ENCODE measurements at regions not wholly inside any gene's neighbourhood (a gene's known extent, or its start where the extent isn't known, plus 50 kb on each side); places are given as distances from the start of the nearest gene placed in this dataset.

GRCh38 chr2:128437204-128437565 is 118.5 kb upstream of the HS6ST1 start:
- no peak for DNase-seq (ENCODE audit: low read depth in 3 of 3)

- DNase-seq (ENCODE audit: low read depth in 3 of 3): no peak
These were observed 119.4 kb upstream of the HS6ST1 start for GRCh38 chr2:128438091-128438490.

GRCh38 chr2:128438586-128438985 is 119.9 kb upstream of the HS6ST1 start:
- no peak for DNase-seq (ENCODE audit: low read depth in 3 of 3)

GRCh38 chr2:128439031-128439790 is 120.5 kb upstream of the HS6ST1 start:
- DNase-seq (ENCODE audit: low read depth in 3 of 3): no peak

GRCh38 chr2:128439791-128440665 is 121.4 kb upstream of the HS6ST1 start:
- no peak for DNase-seq (ENCODE audit: low read depth in 3 of 3)

- DNase-seq (ENCODE audit: low read depth in 3 of 3): no peak
These were observed 122.1 kb upstream of the HS6ST1 start for GRCh38 chr2:128440666-128441340.

- no peak for DNase-seq (ENCODE audit: low read depth in 3 of 3)
These were observed 122.8 kb upstream of the HS6ST1 start for GRCh38 chr2:128441341-128442052.

- DNase-seq (ENCODE audit: low read depth in 3 of 3): no peak
These were observed 123.5 kb upstream of the HS6ST1 start for GRCh38 chr2:128442053-128442751.

GRCh38 chr2:128442891-128443302 is 124.2 kb upstream of the HS6ST1 start:
- no peak for DNase-seq (ENCODE audit: low read depth in 3 of 3)

- DNase-seq (ENCODE audit: low read depth in 3 of 3): no peak
These were observed 125.6 kb upstream of the HS6ST1 start for GRCh38 chr2:128444121-128444771.

GRCh38 chr2:128444816-128445522 is 126.3 kb upstream of the HS6ST1 start:
- no peak for DNase-seq (ENCODE audit: low read depth in 3 of 3)

- DNase-seq (ENCODE audit: low read depth in 3 of 3): no peak
These were observed 126.8 kb upstream of the HS6ST1 start for GRCh38 chr2:128445523-128445900.

- DNase-seq (ENCODE audit: low read depth in 3 of 3): no peak
These were observed 127.6 kb upstream of the HS6ST1 start for GRCh38 chr2:128446049-128446873.

- no peak for DNase-seq (ENCODE audit: low read depth in 3 of 3)
These were observed 128.3 kb upstream of the HS6ST1 start for GRCh38 chr2:128446874-128447537.

GRCh38 chr2:128447538-128447995 is 128.9 kb upstream of the HS6ST1 start:
- no peak for DNase-seq (ENCODE audit: low read depth in 3 of 3)

- DNase-seq (ENCODE audit: low read depth in 3 of 3): no peak
These were observed 129.9 kb upstream of the HS6ST1 start for GRCh38 chr2:128448331-128449225.
